DMS114 treated with DMSO at 0.1 percent for 48 hours (cell line): ENCODE measurements at regions not wholly inside any gene's neighbourhood (a gene's known extent, or its start where the extent isn't known, plus 50 kb on each side); places are given as distances from the start of the nearest gene placed in this dataset.
"Not testable (repeated sequence)": the region's sequence is repeated elsewhere in the genome, so short reads cannot be mapped to it uniquely, and the experiment has no call there.

Experiments used
- DNase-seq: peaks from one replicate; lab custom pipeline; 2025; ENCODE audit not compliant: unreplicated experiment; lab: John Stamatoyannopoulos, UW

DNA sequence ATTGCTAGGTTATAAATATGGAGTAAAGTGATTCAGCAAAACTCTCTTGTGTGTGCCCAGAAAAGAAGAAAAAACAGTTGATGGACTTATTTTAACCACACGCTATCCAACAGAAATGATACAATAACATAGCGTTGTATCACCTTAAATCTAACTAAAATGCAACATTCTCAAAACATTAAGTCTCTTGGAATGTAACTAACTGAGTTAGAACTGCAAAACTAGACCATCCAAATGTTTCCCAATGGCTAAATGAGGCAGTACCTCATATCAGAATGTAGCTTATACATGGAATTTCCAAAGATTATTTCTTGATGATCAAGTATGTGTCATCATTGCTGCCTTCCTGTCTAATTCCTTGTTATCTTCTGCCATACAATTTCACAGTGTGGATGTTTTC is 187.9 kb downstream of the CNTN3 start:
- no peak for DNase-seq

DNA sequence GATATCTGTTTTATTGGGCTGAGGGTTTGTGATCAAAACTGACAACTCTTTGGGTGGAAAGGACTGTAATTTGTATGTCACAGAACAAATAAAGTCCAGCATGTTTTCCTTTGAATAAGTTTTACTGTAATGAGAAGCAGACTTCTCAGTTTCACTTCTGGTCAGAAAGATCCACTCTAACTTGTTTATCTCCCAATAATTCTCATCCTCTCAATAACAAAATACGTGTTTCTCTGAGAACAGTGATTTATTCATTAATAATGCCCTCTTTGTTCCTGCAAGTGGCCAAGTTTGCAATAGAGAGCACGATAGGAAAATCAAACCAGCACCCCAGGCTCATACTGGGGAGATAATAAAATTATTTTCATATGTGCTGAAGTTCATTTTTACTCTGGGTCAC is 190.6 kb downstream of the CNTN3 start:
- no peak for DNase-seq

DNA sequence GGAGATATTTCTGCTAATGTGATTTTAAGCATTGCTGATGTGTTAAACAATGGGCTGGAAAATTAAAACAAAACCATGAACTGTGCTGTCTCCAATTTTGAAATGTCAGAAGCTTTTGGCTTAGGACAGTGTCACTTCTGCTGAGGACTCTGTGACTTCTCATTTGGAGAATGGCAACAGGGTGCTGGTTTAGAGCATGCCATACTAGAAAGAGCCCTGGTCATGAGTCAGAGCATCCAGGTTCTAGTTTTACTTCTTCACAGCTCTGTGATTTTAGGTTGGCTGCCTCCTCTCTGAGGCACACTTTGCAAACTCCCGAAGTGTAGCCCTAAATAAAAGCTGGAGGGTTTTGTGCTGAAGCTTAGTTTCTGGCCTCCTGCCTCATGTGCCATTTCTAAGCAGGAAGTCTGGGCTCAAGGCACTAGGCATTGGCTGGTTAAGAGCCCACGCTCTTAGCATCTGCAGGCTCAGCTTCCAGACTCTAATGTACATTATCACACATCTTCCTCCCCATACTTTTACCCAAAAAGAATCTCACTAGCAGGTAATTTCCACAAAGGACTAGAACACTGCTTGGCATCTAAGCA is 193.8 kb downstream of the CNTN3 start:
- DNase-seq = no peak

DNA sequence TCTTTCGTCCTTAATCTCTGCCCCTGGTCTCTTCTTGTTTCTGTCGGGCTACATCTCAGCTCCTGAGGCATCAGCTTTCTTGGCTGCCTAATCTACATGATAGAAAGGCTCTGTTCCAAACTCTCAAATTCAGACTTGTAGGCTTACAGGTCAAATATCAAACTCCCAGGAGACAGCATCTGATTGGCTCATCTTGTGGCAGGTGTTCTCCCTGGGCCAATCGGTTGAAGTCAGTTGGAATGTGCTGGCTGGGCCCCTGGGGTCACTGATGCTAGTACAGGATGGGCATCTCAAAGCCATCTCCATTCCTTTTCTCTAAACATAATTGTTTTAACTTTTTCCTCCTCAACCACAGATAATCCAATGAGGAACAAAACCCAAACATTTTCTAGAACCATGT is 198.7 kb downstream of the CNTN3 start:
- no peak for DNase-seq

DNA sequence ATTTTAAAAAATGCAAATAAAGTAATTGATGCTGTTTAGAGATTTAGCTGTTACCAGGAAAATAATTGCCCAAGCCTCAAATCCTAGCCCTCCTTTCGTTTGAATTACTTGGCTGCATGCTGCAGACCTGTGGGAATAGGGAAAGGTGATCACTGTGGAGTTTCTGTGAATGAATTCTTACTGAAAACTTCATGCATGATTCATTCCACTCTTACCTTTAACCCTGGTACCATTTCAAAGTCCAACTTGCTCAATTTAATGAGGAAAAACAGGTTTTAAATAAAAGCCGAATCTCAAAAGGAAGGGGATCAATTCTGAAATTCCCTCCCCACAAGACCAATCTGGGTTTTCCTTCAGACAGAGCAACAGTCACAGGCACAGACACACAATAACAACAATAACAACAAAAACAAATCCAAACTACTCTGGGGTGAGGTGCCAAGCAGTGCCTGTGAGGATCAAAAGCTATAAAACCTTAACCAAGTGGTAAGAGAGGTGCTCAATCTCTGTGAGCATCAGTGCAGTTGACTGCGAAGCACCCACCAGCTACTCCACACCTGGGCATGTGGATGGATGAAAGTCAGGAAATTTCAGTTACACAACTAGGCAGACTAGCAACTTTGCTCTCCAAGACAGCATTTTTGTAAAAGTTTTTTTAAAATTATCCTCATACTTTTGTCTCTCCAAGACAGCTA is 200.8 kb downstream of the CNTN3 start:
- no peak for DNase-seq

DNA sequence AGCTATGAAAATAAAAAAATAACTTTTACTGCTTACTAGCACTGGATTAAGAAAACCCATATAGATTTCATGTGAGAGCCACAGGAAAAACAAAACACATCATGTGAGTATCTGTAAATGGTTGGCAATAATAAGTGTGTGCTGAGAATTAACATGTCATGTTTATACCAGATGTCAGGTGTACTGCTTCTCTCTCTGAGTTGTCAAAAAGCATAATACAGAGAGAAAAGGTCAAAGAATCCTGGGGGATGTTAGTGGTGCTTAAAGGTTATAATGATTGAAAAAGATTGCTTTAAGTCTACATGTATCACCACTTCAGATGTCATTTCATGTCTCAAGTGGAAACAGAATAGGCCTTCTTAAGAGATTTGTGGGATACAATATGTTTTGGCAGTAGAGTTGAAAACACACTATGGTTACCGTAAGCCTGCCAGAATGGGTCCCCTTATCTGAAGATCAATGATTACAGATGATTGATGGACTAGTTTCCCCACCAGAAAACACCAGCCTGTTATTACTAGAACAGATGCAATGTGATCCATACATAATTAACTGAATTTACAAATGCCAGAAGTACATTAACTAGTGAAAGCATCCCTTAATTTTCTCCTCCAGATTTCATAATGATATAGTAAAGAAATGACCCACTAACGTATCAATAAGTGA is 204.1 kb downstream of the CNTN3 start:
- DNase-seq = no peak

DNA sequence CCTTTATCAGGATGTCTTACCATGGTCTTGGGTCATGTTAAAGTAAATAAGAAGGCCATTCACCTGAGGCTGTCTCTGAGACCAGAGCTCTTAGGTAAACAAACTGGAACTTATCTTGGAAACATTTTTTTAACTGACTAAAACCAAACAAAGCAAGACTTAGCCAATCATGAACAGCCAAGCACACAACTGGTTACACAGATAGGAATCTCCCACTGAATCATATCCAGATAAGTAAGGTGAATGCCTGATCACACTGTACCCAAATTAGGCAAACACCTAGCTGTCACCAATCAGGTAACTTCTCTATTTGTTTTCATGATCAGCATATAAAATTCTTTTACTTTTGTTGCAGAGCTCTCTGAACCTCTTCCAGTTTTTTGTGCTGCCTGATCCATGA is 205.4 kb downstream of the CNTN3 start:
- DNase-seq = no peak

DNA sequence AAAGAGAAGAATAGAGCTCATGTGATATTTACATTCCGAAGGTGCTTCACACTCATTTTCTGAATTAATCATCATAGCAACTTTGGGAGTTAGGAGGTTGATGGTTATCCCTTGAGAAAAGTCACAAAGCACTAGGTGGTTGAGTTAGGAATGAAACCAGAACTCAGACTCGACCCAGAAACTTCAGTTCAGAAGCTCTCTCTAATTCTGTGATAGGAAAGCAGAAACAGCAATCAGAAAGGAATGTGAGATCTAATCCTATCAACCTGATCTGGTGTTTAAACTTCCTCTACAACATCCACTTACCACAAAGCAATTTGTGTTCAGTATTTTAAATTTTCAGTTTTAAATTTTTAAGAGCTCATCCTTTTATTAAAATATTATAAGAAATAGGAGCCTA is 211.2 kb downstream of the CNTN3 start:
- DNase-seq = no peak

DNA sequence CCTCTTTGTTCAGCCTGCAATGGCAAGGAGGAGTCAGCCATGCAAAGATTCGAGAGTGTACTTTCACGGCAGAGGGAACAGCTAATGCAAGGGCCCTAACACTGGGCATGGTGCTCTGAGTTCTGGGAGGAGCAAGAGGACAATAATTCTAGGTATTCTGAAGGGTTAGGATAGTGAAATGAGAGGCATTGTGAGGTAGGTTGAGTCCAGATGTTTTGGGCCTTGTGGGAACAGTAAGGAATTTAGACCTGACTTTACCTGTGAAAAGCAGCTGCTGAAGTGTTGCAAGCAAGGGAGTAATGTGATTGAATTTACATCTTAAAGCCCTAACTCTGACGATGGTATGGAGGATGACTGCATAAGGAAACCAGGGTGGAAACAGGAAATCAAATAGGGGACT is 211.6 kb downstream of the CNTN3 start:
- DNase-seq = no peak

DNA sequence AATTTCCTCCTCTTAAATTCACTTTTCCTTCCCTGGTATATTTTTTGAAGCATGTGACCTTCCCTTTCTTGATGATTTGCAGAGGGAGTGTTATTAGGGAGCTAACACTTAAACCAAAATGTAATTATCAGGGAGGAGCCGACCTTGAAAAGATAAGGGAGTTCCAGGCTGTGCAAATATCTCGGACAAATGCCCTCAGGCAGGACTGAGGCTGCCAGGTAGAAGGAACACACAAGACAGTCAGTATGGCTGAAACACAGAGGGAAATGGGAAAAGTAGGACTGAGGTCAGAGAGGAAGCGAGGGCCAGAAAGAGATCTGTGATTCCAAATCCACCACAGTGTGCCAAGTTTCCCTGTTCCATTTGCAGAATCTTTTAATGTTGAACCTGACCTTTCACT is 221.0 kb downstream of the CNTN3 start:
- DNase-seq = no peak

DNA sequence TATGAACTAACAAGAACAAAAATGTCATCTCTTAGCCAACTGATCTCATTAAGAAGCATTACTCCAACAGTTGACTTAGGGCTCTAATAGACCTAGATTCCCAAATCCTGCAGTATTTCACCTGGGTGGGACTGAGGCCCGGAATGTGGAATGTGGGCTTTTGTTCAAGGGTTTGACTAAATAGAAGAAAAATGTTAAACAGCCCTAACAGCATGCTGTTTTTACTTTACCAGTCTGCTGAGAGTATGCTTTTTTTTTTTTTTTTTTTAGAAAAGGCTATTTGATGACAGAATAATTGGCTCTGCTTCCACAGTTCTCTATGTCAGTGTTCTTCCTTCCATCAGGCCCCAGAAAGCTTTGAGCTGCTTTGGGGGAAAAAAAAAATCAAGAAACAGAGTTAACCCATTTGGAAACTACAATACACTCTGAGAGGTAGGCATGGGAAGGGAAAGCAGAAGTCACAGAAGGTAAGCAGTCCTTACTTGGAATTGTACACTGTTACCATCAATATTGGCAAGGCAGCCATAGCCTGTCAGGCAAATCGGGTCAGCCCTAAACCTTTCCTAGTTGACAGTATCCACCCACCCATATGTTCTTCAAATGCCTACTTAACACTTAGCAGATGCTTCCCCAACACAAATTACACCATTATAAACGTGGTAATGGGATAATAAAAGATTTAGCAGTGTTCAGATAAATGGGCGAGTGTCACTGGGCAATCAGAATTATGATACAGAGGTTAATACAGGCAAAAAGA is 224.2 kb downstream of the CNTN3 start:
- no peak for DNase-seq

DNA sequence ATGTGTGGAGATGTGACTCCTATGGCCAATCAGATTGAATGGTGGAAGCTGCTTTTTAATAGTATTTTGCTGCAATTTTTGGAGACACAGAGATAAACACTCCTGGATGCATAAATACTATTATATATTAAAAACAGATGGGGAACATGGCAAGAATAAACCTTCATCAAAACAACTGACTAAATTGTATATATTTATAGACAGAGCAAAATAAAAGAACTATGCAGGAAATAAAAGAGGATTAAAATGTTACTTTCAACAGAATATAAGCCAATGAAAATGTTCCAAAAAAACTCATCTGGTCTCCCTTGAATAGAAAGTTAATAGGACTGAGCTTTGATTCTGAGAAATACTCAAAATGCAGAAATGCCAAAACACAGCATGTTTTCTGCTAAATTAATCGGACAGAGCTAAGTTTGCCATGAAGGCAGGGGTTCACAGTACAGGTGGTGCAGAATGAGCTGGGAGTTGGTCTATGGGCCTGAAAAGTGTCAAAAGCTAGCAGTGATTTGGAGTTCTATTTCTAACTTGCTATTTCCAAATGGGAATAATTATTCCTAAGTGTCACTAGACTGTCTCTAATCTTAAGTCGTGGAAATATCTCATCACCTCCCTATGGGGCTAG is 227.2 kb downstream of the CNTN3 start:
- no peak for DNase-seq

DNA sequence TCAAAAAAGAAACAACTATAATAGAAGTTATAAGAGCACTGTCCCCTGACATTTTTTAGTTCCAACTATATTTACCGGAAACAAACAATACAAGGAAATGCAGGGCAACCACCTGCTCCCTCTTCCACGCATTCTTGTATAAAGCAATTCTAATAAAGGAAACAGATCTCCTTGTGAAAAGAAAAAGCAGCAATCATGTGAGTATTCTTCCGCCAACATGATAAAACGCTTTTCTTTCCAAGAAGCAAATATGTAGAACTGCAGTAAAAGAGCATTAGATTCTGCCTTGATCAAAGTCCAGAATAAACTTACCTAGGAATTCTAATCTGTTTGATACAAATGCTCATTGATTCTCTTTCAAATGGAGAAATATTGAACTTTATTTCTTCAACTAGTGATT is 230.3 kb downstream of the CNTN3 start:
- DNase-seq = no peak

DNA sequence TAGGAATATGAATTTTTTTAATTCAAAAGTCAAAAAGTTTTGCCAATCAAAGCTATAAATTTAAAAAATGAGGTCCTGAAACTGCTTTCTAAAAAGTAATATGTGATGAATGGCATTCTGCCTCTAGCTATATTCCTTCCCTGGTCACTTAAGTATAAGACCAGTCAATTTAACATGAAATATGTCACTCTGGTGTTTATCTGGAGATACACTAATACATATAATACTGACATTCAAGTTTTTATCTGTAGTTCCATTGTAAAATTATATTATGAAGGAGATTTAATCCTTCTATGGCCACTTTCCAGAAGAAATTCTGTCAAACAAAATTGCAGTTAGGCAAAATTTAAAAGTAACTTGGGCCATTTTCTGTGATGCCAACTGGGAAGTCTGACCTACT is 236.8 kb downstream of the CNTN3 start:
- no peak for DNase-seq

DNA sequence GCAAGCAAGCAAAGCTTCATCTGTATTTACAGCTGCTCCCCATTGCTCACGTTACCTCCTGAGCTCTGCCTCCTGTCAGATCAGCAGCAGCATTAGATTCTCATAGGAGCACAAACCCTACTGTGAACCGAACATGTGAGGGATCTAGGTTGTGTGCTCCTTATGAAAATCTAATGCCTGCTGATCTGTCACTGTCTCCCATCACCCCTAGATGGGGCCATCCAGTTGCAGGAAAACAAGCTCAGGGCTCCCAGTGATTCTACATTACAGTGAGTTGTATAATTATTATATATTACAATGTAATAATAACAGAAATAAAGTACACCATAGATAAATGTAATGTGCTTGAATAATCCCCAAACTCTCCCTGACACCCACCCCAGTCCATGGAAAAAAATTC is 238.1 kb downstream of the CNTN3 start:
- DNase-seq = not testable (repeated sequence)

DNA sequence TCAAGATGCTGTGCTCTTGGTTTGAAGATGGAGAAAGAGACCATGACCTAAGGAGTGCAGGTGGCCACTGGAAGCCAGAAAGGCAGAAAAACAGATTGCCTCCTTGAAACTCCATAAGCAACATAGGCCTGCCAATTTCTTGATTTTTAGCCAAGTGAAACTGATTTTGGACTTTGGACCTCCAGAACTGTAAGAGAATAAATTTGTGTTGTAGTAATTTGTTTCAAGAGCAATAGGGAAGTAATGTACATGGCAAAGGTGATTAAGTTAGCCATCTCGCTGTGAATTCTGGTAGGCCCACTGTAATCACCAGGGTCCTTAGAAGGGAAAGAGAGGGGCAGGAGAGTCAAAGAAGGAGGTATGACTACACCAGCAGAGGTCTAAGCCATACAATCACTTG is 238.8 kb downstream of the CNTN3 start:
- DNase-seq = no peak

DNA sequence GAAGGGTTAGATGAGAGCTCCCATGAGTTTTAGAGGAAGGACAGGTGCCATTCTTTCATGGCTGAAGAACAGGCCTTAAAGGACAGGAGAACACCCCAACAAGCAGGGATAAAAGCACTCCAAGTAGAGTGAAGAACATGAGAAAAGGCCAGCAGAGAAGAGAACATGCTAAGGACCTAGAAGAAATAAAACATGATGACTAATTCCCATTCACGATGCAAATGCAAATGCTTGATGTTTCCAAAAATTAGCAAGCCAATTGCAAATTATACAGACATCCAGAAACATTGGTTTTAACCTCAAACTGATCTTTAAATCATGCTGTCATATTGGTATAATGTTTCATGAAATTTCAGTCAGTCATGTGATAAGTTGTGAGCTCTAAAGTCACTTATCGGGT is 241.7 kb downstream of the CNTN3 start:
- DNase-seq = no peak

DNA sequence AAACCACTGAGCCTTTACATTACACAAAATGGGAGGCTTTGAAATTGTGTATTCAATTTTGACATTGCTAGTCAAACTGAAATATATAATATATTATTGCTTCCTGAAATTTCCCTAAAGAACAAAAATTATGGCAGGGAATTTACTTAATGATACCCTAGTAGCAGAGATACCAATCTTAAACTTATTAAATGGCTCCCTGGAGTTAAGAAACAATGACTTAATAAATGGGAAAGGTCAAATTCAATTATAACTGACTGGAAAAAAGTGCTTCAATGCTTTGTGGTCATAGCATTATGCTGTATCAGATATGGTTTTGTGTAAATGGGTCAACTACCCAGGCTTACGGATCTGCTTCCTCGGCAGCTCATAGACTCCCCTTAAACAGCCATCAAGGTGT is 244.1 kb downstream of the CNTN3 start:
- no peak for DNase-seq

DNA sequence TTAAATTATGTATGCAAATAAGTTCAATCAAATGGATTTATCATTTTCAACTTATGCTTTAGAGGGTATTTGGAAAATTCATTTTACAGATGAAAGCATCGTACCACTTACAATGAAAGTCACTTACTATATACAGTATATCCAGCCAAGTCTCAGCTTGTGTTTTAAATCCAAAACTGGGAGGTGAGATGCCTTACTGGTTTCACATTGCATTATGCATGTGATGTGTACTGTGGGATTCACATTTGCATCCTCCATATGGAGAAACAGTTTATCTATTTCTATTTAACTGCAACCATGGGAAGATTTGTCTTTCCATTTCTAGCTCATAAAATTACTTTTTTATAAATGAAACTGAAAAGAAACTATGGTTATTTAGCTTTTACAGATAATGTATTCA is 248.1 kb downstream of the CNTN3 start:
- DNase-seq = no peak

DNA sequence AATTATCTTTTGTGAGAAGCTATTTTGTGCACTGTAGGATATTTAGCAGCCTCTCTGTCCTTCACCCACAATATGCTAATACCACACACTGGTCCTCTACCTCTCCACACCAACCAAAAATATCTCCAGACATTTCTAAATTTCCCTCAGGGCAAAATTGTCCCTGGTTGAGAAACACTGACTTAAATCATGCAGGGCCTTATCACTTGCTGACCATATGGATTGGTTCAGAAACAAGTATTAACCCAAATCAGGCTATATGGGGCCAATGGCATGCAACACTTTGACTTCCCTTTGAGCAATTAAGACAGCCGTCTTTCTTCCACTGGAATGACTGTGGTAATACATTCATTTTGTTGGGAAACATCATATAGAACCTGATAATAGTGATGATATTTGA is 251.1 kb downstream of the CNTN3 start:
- DNase-seq = no peak

DNA sequence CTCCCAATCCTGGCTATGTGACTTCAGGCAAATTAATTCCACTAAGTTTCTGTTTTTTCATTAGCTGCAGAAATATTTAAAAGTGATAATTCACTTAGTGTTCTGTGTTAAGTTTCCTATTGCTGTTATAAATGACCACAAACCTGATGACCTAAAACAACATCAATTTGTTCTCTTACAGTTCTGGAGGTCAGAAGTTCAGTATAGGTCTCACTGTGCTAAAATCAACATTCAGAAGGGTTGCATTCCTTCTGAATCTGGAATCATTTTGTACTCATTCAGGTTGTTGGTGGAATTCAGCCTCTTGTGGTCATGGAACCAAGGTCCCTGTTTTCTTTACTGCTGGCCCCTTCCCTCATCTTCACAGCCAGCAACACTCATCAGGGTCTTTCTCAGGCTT is 254.1 kb downstream of the CNTN3 start:
- DNase-seq = no peak

DNA sequence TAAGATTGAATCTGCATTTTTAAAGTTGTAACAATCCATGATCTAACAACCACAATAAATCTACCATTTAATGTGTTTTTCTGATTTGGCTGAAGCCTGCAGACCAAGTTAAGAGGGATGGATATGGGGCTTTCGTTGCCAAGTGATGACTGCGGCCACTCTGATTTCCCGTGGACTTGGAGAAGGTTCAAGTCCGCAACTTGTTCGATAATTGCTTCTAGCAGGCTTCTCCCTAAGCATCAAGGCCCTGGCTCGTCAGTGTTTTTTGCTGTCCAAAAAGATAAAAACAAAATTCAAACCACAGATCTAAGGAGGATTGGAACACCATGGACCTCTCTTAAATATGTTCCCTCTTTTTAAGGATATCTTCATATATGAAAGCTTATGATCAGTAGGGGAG is 256.6 kb downstream of the CNTN3 start:
- DNase-seq = no peak
